HEK293 (cell line): ENCODE measurements at regions not wholly inside any gene's neighbourhood (a gene's known extent, or its start where the extent isn't known, plus 50 kb on each side); places are given as distances from the start of the nearest gene placed in this dataset.

Experiments used
- CTCF ChIA-PET: fragments of 350-600 bp; formaldehyde crosslinking; extraction: SDS; loops from one replicate; lab custom pipeline; 2021; ENCODE audit warnings: antibody characterized with exemption; lab: Yijun Ruan, JAX
- POLR2A ChIA-PET: fragments of 300-600 bp; formaldehyde crosslinking; extraction: SDS; loops from one replicate; lab custom pipeline; 2020; ENCODE audit warnings: antibody characterized with exemption, inconsistent platforms; lab: Yijun Ruan, JAX
- H3K27ac ChIP-seq: fragments of 200-500 bp; sonication (Bioruptor generic); 2 replicates; pipeline ENCODE4 v1.5.1; 2014; ENCODE audit warnings: low read depth, low read length, control low read depth, inconsistent platforms; ENCODE audit errors: extremely low read depth
- H3K36me3 ChIP-seq, 2 experiments: fragments of 200-500 bp in 1 of 2; sonication (Bioruptor generic) in 1 of 2; 1 replicate in 1 of 2; 2 replicates in 1 of 2; pipeline ENCODE4 v1.5.1; 2014 to 2017; ENCODE audit warnings: inconsistent platforms in 2 of 2, low read length in 2 of 2; ENCODE audit not compliant: control insufficient read depth in 2 of 2, insufficient read depth in 1 of 2
- H3K4me1 ChIP-seq: fragments of 200-500 bp; sonication (Bioruptor generic); 2 replicates; pipeline ENCODE4 v1.5.1; 2014; ENCODE audit warnings: mild to moderate bottlenecking, low read length, inconsistent platforms; ENCODE audit not compliant: control insufficient read depth, insufficient read depth
- H3K4me3 ChIP-seq: 2 replicates; pipeline ENCODE4 v1.5.1; 2011; ENCODE audit warnings: low read depth, mild to moderate bottlenecking, control low read depth, low read length, moderate library complexity
- H3K9me3 ChIP-seq: fragments of 200-500 bp; sonication (Bioruptor generic); 2 replicates; pipeline ENCODE4 v1.5.1; 2014; ENCODE audit warnings: low read depth, low read length, inconsistent platforms; ENCODE audit not compliant: control insufficient read depth, insufficient read depth
- SCRT1 ChIP-seq: fragments of 450-650 bp; formaldehyde crosslinking; IDR thresholded peaks from 2 replicates; pipeline ENCODE4 v1.5.1; 2016; ENCODE audit warnings: missing biosample characterization, missing genetic modification characterization, borderline replicate concordance
- YY2 ChIP-seq: fragments of 450-650 bp; formaldehyde crosslinking; IDR thresholded peaks from 2 replicates; pipeline ENCODE4 v1.5.1; 2016; ENCODE audit warnings: missing biosample characterization, missing genetic modification characterization
- ZIC2 ChIP-seq: fragments of 450-650 bp; formaldehyde crosslinking; IDR thresholded peaks from 2 replicates; pipeline ENCODE4 v1.5.1; 2016; ENCODE audit warnings: missing biosample characterization, missing genetic modification characterization
- ZNF114 ChIP-seq: fragments of 450-650 bp; formaldehyde crosslinking; IDR thresholded peaks from 2 replicates; pipeline ENCODE4 v1.5.0; 2017; ENCODE audit warnings: missing biosample characterization, missing genetic modification characterization
- ZNF132 ChIP-seq: fragments of 450-650 bp; formaldehyde crosslinking; IDR thresholded peaks from 2 replicates; pipeline ENCODE4 v1.5.1; 2017; ENCODE audit warnings: missing biosample characterization, missing genetic modification characterization, borderline replicate concordance
- ZNF157 ChIP-seq: fragments of 450-650 bp; formaldehyde crosslinking; IDR thresholded peaks from 2 replicates; pipeline ENCODE4 v1.5.1; 2016; ENCODE audit warnings: missing biosample characterization, missing genetic modification characterization
- ZNF174 ChIP-seq: fragments of 450-650 bp; formaldehyde crosslinking; IDR thresholded peaks from 2 replicates; pipeline ENCODE4 v1.5.0; 2017; ENCODE audit warnings: missing biosample characterization, mild to moderate bottlenecking, missing genetic modification characterization
- ZNF18 ChIP-seq: fragments of 450-650 bp; formaldehyde crosslinking; IDR thresholded peaks from 2 replicates; pipeline ENCODE4 v1.5.1; 2016; ENCODE audit warnings: missing biosample characterization, missing genetic modification characterization
- ZNF19 ChIP-seq: fragments of 450-650 bp; formaldehyde crosslinking; IDR thresholded peaks from 2 replicates; pipeline ENCODE4; 2016; ENCODE audit warnings: missing biosample characterization, missing genetic modification characterization, low read depth
- ZNF266 ChIP-seq: fragments of 450-650 bp; formaldehyde crosslinking; IDR thresholded peaks from 2 replicates; pipeline ENCODE4 v1.5.1; 2016; ENCODE audit warnings: missing biosample characterization, missing genetic modification characterization, low read depth
- ZNF350 ChIP-seq: fragments of 450-650 bp; formaldehyde crosslinking; IDR thresholded peaks from 2 replicates; pipeline ENCODE4 v1.5.0; 2017; ENCODE audit warnings: missing biosample characterization, mild to moderate bottlenecking, missing genetic modification characterization
- ZNF398 ChIP-seq: fragments of 450-650 bp; formaldehyde crosslinking; IDR thresholded peaks from 2 replicates; pipeline ENCODE4 v1.5.1; 2017; ENCODE audit warnings: missing biosample characterization, missing genetic modification characterization
- ZNF404 ChIP-seq: fragments of 450-650 bp; formaldehyde crosslinking; IDR thresholded peaks from 2 replicates; pipeline ENCODE4 v1.5.1; 2017; ENCODE audit warnings: missing biosample characterization, missing genetic modification characterization
- ZNF426 ChIP-seq: fragments of 450-650 bp; formaldehyde crosslinking; IDR thresholded peaks from 2 replicates; pipeline ENCODE4 v1.5.1; 2017; ENCODE audit warnings: missing biosample characterization, missing genetic modification characterization, mild to moderate bottlenecking, inconsistent platforms, moderate library complexity
- ZNF654 ChIP-seq: fragments of 450-650 bp; formaldehyde crosslinking; IDR thresholded peaks from 2 replicates; pipeline ENCODE4 v1.5.1; 2016; ENCODE audit warnings: low read depth, missing biosample characterization, missing genetic modification characterization
- ZNF664 ChIP-seq: fragments of 450-650 bp; formaldehyde crosslinking; IDR thresholded peaks from 2 replicates; pipeline ENCODE4 v1.5.1; 2016; ENCODE audit warnings: missing biosample characterization, missing genetic modification characterization
- ZNF768 ChIP-seq: fragments of 450-650 bp; formaldehyde crosslinking; IDR thresholded peaks from 2 replicates; pipeline ENCODE4 v1.5.1; 2018; ENCODE audit warnings: missing biosample characterization, mild to moderate bottlenecking, missing genetic modification characterization
- ZNF792 ChIP-seq: fragments of 450-650 bp; formaldehyde crosslinking; IDR thresholded peaks from 2 replicates; pipeline ENCODE4 v1.5.1; 2016; ENCODE audit warnings: missing biosample characterization, missing genetic modification characterization
- ZSCAN18 ChIP-seq: fragments of 450-650 bp; formaldehyde crosslinking; IDR thresholded peaks from 2 replicates; pipeline ENCODE4 v1.5.1; 2016; ENCODE audit warnings: missing biosample characterization, missing genetic modification characterization
- TF ChIP-seq, protein P1 (sequence below): fragments of 450-650 bp; formaldehyde crosslinking; IDR thresholded peaks from 2 replicates; pipeline ENCODE4 v1.5.1; 2016; ENCODE audit warnings: missing biosample characterization, missing genetic modification characterization

GRCh38 chr3:132927896-132928295 is 110.3 kb upstream of the TMEM108 start:
- H3K36me3 ChIP-seq: no peaks in the 10 kb centered on the region
- no peaks in the 10 kb centered on the region for H3K9me3 ChIP-seq
- H3K4me1 ChIP-seq: no peaks in the 10 kb centered on the region
- H3K4me3 ChIP-seq: no peak overlapping the region
- no peak overlapping the region for H3K27ac ChIP-seq
- CTCF ChIA-PET: interaction anchor here (0.6 to 0.7 kb wide), 2 partner anchors 28 to 87 kb away, joined by 3 read pairs; no protein-coding TSS in a partner anchor
- POLR2A ChIA-PET: no interaction called here
- no peak for TF ChIP-seq ZNF266
- TF ChIP-seq ZNF426 (tag by site-specific recombination): no peak
- no peak for TF ChIP-seq ZNF19 (tag by site-specific recombination)
- TF ChIP-seq ZNF157 (tag by site-specific recombination): no peak
- TF ChIP-seq YY2 (tag by site-specific recombination): no peak
- TF ChIP-seq ZNF654 (tag by site-specific recombination): no peak
- TF ChIP-seq ZNF350: no peak

GRCh38 chr3:132926098-132926497 is 112.1 kb upstream of the TMEM108 start:
- ChIA-PET POLR2A (no interaction called here), CTCF (no interaction called here)
- no peak for TF ChIP-seq SCRT1 (tag by site-specific recombination)
- TF ChIP-seq ZNF114 (tag by site-specific recombination): no peak
- no peak for TF ChIP-seq ZNF792 (tag by site-specific recombination)
- no peak for TF ChIP-seq ZNF664 (tag by site-specific recombination)
- TF ChIP-seq, protein P1, sequence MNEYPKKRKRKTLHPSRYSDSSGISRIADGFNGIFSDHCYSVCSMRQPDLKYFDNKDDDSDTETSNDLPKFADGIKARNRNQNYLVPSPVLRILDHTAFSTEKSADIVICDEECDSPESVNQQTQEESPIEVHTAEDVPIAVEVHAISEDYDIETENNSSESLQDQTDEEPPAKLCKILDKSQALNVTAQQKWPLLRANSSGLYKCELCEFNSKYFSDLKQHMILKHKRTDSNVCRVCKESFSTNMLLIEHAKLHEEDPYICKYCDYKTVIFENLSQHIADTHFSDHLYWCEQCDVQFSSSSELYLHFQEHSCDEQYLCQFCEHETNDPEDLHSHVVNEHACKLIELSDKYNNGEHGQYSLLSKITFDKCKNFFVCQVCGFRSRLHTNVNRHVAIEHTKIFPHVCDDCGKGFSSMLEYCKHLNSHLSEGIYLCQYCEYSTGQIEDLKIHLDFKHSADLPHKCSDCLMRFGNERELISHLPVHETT (tag by site-specific recombination): no peak
- no peak for TF ChIP-seq ZNF768
- no peak for TF ChIP-seq ZNF18 (tag by site-specific recombination)
- no peak for TF ChIP-seq ZNF404
- TF ChIP-seq ZNF398: no peak
- TF ChIP-seq ZNF174 (tag by site-specific recombination): no peak
- TF ChIP-seq ZIC2 (tag by site-specific recombination): no peak
- TF ChIP-seq ZNF132 (tag by site-specific recombination): no peak
- no peak for TF ChIP-seq ZSCAN18
- H3K36me3 ChIP-seq: no peaks in the 10 kb centered on the region
- H3K27ac ChIP-seq: no peak overlapping the region
- no peak overlapping the region for H3K4me3 ChIP-seq
- H3K4me1 ChIP-seq: no peaks in the 10 kb centered on the region
- no peaks in the 10 kb centered on the region for H3K9me3 ChIP-seq
